GM23248 (cell line): ENCODE measurements at regions not wholly inside any gene's neighbourhood (a gene's known extent, or its start where the extent isn't known, plus 50 kb on each side); places are given as distances from the start of the nearest gene placed in this dataset.

Experiments used
- DNase-seq: peaks from one replicate; pipeline ENCODE4 v3.0.0-alpha.2; 2015
- H2AFZ ChIP-seq: fragments of 200-600 bp; sonication (generic); 2 replicates; pipeline ENCODE4 v1.6.1; 2016; ENCODE audit warnings: antibody characterized with exemption
- H3F3A ChIP-seq: fragments of 200-600 bp; sonication (generic); 2 replicates; pipeline ENCODE4 v1.6.1; 2016; ENCODE audit warnings: mild to moderate bottlenecking, antibody characterized with exemption, mixed run types; ENCODE audit not compliant: insufficient read depth
- H3K27ac ChIP-seq: fragments of 200-600 bp; sonication (generic); 2 replicates; pipeline ENCODE4 v1.5.1; 2016; ENCODE audit warnings: mild to moderate bottlenecking
- H3K27me3 ChIP-seq: fragments of 200-600 bp; sonication (generic); replicated peaks from 2 replicates; pipeline ENCODE4 v1.6.1; 2016; ENCODE audit warnings: mild to moderate bottlenecking; ENCODE audit not compliant: insufficient read depth
- H3K36me3 ChIP-seq: fragments of 200-600 bp; sonication (generic); 2 replicates; pipeline ENCODE4 v1.6.1; 2016; ENCODE audit warnings: low read depth, mild to moderate bottlenecking
- H3K4me1 ChIP-seq: fragments of 200-600 bp; sonication (generic); 2 replicates; pipeline ENCODE4 v1.6.1; 2016; ENCODE audit warnings: mild to moderate bottlenecking; ENCODE audit not compliant: insufficient read depth
- H3K4me2 ChIP-seq: fragments of 200-600 bp; sonication (generic); one replicate; pipeline ENCODE4 v1.6.1; 2016; ENCODE audit warnings: mild to moderate bottlenecking; ENCODE audit not compliant: unreplicated experiment
- H3K4me3 ChIP-seq: fragments of 200-600 bp; sonication (generic); 2 replicates; pipeline ENCODE4 v1.5.1; 2016; ENCODE audit warnings: mild to moderate bottlenecking
- H3K79me2 ChIP-seq: fragments of 200-600 bp; sonication (generic); 2 replicates; pipeline ENCODE4 v1.6.1; 2016; ENCODE audit warnings: mild to moderate bottlenecking; ENCODE audit not compliant: insufficient read depth
- H3K9ac ChIP-seq: fragments of 200-600 bp; sonication (generic); 2 replicates; pipeline ENCODE4 v1.6.1; 2016; ENCODE audit warnings: mild to moderate bottlenecking
- H3K9me2 ChIP-seq: fragments of 200-600 bp; sonication (generic); 2 replicates; pipeline ENCODE4 v1.6.1; 2016; ENCODE audit warnings: mixed run types, mild to moderate bottlenecking, moderate library complexity; ENCODE audit not compliant: insufficient read depth
- H3K9me3 ChIP-seq: fragments of 200-600 bp; sonication (generic); one replicate; pipeline ENCODE4 v1.6.1; 2017; ENCODE audit warnings: low read depth
- H4K20me1 ChIP-seq: fragments of 200-600 bp; sonication (generic); 2 replicates; pipeline ENCODE4 v1.6.0; 2016; ENCODE audit not compliant: insufficient read depth
- EZH2 ChIP-seq: fragments of 200-600 bp; sonication (generic); IDR thresholded peaks from 2 replicates; pipeline ENCODE4 v1.6.1; 2018; ENCODE audit warnings: antibody characterized with exemption, mild to moderate bottlenecking; ENCODE audit not compliant: insufficient read depth, poor library complexity, severe bottlenecking
- EZH2phosphoT487 ChIP-seq: fragments of 200-600 bp; sonication (generic); IDR thresholded peaks from 2 replicates; pipeline ENCODE4 v1.6.1; 2018; ENCODE audit warnings: antibody characterized with exemption, moderate library complexity, mild to moderate bottlenecking, low read depth; ENCODE audit not compliant: insufficient read depth
- WGBS, 2 experiments: methylation state at CpG; one replicate each; pipeline ENCODE4 v1.1.6; 2015 to 2017; ENCODE audit warnings: low lambda C conversion rate in 2 of 2, low coverage in 1 of 2; ENCODE audit errors: missing lambda C conversion rate in 2 of 2; 5-methylcytosine and 5-hydroxymethylcytosine counted together
- in situ Hi-C: fragments of 300-500 bp; cut with MboI; formaldehyde crosslinking; loops from 2 replicates; pipeline ENCODE4 v1.15.0; 2020

GRCh38 chr5:66277981-66278380, 133.9 kb downstream of the SREK1 start:
- Histone ChIP-seq H3K27me3 (peaks cover 10% of the 10 kb centered on the region; the same call in 1 of the 2 replicates), H3F3A (no peaks in the 10 kb centered on the region), H3K79me2 (no peaks in the 10 kb centered on the region), H2AFZ (no peak overlapping the region), H3K4me1 (no peaks in the 10 kb centered on the region), H3K9ac (no peak overlapping the region), H3K27ac (no peak overlapping the region), H3K4me2 (no peak overlapping the region), H4K20me1 (no peaks in the 10 kb centered on the region), H3K9me3 (no peaks in the 10 kb centered on the region), H3K36me3 (no peaks in the 10 kb centered on the region), H3K4me3 (no peak overlapping the region), H3K9me2 (no peaks in the 10 kb centered on the region)
- 91 to 92% methylated on average over 2 of the region's 2 CpGs for WGBS, 2 experiments
- in situ Hi-C loops: no loop called here
- no peak for DNase-seq
- TF ChIP-seq EZH2 (no peak), EZH2phosphoT487 (no peak)

- DNase-seq: no peak
- Histone ChIP-seq H3K9me3 (no peaks in the 10 kb centered on the region), H3K36me3 (no peaks in the 10 kb centered on the region), H4K20me1 (no peaks in the 10 kb centered on the region), H3K9ac (no peak overlapping the region), H3K4me1 (no peaks in the 10 kb centered on the region), H3K4me3 (no peak overlapping the region), H2AFZ (no peak overlapping the region), H3K9me2 (no peaks in the 10 kb centered on the region), H3F3A (no peaks in the 10 kb centered on the region), H3K27ac (no peak overlapping the region), H3K79me2 (no peaks in the 10 kb centered on the region), H3K4me2 (no peak overlapping the region), H3K27me3 (no peaks in the 10 kb centered on the region)
- 61 to 63% methylated on average over 4 of the region's 4 CpGs for WGBS, 2 experiments
- in situ Hi-C loops: no loop called here
- TF ChIP-seq EZH2 (no peak), EZH2phosphoT487 (no peak)
These were observed 137.2 kb downstream of the SREK1 start for GRCh38 chr5:66281294-66281693.

GRCh38 chr5:66284588-66285342, 140.7 kb downstream of the SREK1 start:
- WGBS, 2 experiments: 59 to 60% methylated on average over 2 of the region's 2 CpGs
- no peaks in the 10 kb centered on the region for H3K27me3 ChIP-seq
- H3K9me2 ChIP-seq: no peaks in the 10 kb centered on the region
- H3K36me3 ChIP-seq: no peaks in the 10 kb centered on the region
- no peaks in the 10 kb centered on the region for H3K9me3 ChIP-seq
- H3K9ac ChIP-seq: no peak overlapping the region
- no peak overlapping the region for H2AFZ ChIP-seq
- no peak overlapping the region for H3K27ac ChIP-seq
- H3K4me2 ChIP-seq: no peak overlapping the region
- H3K4me1 ChIP-seq: no peaks in the 10 kb centered on the region
- H3F3A ChIP-seq: no peaks in the 10 kb centered on the region
- no peak overlapping the region for H3K4me3 ChIP-seq
- in situ Hi-C loops: no loop called here
- DNase-seq: no peak
- TF ChIP-seq EZH2phosphoT487: no peak
- no peak for TF ChIP-seq EZH2
- H4K20me1 ChIP-seq: no peaks in the 10 kb centered on the region
- H3K79me2 ChIP-seq: no peaks in the 10 kb centered on the region

- no peaks in the 10 kb centered on the region for H3K79me2 ChIP-seq
- H4K20me1 ChIP-seq: no peaks in the 10 kb centered on the region
- no peaks in the 10 kb centered on the region for H3F3A ChIP-seq
- no peaks in the 10 kb centered on the region for H3K27me3 ChIP-seq
- H3K9me3 ChIP-seq: no peaks in the 10 kb centered on the region
- H3K36me3 ChIP-seq: no peaks in the 10 kb centered on the region
- H2AFZ ChIP-seq: no peak overlapping the region
- H3K27ac ChIP-seq: no peak overlapping the region
- no peak overlapping the region for H3K9ac ChIP-seq
- H3K9me2 ChIP-seq: no peaks in the 10 kb centered on the region
- H3K4me3 ChIP-seq: no peak overlapping the region
- H3K4me2 ChIP-seq: no peak overlapping the region
- TF ChIP-seq EZH2phosphoT487 (no peak), EZH2 (no peak)
- in situ Hi-C loops: no loop called here
- no peaks in the 10 kb centered on the region for H3K4me1 ChIP-seq
- DNase-seq: no peak
- 88 to 89% methylated on average over 3 of the region's 3 CpGs for WGBS, 2 experiments
These were observed 141.3 kb downstream of the SREK1 start for GRCh38 chr5:66285343-66285922.
